RWPE1 (cell line): ENCODE measurements at regions not wholly inside any gene's neighbourhood (a gene's known extent, or its start where the extent isn't known, plus 50 kb on each side); places are given as distances from the start of the nearest gene placed in this dataset.

Source experiments
- CTCF ChIA-PET: fragments of 350-600 bp; sonication (Branson Sonifier 250); formaldehyde crosslinking; extraction: SDS; loops from one replicate; lab custom pipeline; 2021; lab: Yijun Ruan, JAX
- POLR2A ChIA-PET: fragments of 400-600 bp; formaldehyde crosslinking; extraction: SDS; loops from one replicate; lab custom pipeline; 2020; ENCODE audit warnings: antibody characterized with exemption; ENCODE audit not compliant: low non-redundant PET; lab: Yijun Ruan, JAX
- DNase-seq: peaks from one replicate; pipeline ENCODE4 v3.0.0; 2012; ENCODE audit warnings: low spot score
- H3K27ac ChIP-seq: fragments of 450-650 bp; 2 replicates; pipeline ENCODE4 v1.5.1; 2017
- TF ChIP-seq, protein P1 (sequence below): fragments of 450-650 bp; conservative IDR thresholded peaks from 2 replicates; pipeline ENCODE4 v1.5.1; 2017; ENCODE audit warnings: low read depth, mild to moderate bottlenecking

DNA sequence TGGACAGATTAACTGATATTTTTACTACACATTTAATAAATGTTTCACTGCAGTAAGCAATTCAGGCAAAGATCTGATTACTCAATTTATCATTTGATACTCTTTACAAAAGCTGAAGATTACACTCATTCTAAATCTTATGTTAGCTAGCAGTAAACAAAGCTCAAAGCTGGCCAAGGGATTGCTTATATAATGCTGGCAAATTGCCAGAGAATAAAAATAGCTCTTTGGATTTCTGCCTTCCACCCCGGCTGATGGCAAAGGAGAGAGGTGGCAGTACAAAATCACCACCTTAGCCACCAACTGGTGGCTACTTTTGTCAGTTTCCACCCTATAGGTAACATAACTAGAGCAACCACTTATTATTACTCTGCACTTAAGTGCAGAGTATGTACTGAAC is 320.5 kb downstream of the FSIP2 start:
- no peak overlapping the region for H3K27ac ChIP-seq
- POLR2A ChIA-PET: no interaction called here
- DNase-seq: no peak
- CTCF ChIA-PET: no interaction called here
- TF ChIP-seq, protein P1, sequence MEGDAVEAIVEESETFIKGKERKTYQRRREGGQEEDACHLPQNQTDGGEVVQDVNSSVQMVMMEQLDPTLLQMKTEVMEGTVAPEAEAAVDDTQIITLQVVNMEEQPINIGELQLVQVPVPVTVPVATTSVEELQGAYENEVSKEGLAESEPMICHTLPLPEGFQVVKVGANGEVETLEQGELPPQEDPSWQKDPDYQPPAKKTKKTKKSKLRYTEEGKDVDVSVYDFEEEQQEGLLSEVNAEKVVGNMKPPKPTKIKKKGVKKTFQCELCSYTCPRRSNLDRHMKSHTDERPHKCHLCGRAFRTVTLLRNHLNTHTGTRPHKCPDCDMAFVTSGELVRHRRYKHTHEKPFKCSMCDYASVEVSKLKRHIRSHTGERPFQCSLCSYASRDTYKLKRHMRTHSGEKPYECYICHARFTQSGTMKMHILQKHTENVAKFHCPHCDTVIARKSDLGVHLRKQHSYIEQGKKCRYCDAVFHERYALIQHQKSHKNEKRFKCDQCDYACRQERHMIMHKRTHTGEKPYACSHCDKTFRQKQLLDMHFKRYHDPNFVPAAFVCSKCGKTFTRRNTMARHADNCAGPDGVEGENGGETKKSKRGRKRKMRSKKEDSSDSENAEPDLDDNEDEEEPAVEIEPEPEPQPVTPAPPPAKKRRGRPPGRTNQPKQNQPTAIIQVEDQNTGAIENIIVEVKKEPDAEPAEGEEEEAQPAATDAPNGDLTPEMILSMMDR: no peak

DNA sequence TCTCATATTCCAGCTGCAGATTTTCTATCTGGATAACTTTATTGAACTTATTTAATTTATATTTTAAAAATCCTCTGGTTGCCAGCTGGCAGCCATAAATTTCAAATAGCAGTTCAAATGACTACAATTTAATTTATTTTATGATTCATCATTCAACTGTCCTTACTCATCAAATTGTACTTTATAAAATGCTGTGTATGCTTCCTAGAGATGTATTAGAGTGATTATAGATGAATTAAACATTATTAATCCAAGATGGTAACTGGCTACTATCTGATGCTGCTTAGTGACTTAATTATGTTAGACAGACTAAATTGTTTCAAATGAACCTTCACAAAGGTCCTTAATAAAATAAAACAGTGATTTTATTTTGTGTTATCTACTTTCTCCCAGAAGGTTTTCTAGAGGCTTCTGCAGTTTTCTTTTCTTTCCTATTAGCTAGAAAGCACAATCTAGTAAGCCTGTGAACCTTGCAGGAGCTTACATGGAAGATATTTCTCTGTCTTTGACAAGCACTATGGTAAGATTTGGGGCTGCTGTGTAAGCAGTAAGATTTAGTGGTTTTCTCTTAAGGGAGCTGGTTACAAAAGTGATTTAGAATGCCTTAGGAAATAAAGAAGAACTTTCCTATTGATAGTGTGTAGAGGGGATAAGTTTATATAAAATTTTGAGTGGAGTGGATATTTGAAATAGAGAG is 322.3 kb downstream of the FSIP2 start:
- H3K27ac ChIP-seq: no peak overlapping the region
- ChIA-PET CTCF (interaction anchor here (0.7 kb wide), 2 partner anchors 617 to 767 kb away, joined by 3 to 4 read pairs; no protein-coding TSS in a partner anchor), POLR2A (no interaction called here)
- TF ChIP-seq, protein P1: no peak
- DNase-seq: no peak

DNA sequence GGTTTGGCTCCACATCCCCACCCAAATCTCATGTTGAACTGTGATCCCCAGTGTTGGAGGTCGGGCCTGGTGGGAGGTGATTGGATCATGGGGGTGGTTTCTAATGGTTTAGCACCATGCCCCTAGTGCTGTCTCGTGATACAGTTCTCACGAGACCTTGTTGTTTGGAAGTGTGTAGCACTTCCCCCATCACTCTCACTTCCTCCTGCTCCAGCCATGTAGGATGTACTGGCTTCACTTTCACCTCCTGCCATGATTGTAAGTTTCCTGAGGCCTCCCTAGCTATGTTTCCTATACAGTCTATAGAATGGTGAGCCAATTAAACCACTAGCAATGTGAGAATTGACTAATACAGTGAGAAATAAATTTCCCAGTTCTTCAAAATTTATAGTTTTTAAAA is 325.9 kb downstream of the FSIP2 start:
- POLR2A ChIA-PET: no interaction called here
- H3K27ac ChIP-seq: no peak overlapping the region
- no peak for DNase-seq
- CTCF ChIA-PET: no interaction called here
- TF ChIP-seq, protein P1: no peak

DNA sequence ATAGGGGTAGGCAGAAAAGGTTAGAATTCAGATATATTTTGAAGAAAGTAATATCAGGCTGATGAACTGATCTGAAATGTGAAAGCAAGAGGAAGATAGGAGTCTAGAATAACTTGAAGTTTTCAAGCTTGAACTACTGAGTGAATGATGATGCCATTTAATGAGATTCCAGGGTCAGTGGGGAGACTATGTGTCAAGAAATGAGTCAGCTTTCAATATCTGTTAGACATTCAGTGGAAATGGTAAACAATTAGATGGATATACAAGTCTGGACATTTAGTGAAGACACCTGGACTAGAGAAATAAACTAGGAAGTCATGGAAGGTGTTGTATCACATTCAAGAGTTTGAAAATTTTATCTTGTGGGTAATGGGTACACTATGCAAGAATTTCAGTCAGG is 326.9 kb downstream of the FSIP2 start:
- H3K27ac ChIP-seq: no peak overlapping the region
- CTCF ChIA-PET: no interaction called here
- TF ChIP-seq, protein P1: no peak
- no peak for DNase-seq
- POLR2A ChIA-PET: no interaction called here

DNA sequence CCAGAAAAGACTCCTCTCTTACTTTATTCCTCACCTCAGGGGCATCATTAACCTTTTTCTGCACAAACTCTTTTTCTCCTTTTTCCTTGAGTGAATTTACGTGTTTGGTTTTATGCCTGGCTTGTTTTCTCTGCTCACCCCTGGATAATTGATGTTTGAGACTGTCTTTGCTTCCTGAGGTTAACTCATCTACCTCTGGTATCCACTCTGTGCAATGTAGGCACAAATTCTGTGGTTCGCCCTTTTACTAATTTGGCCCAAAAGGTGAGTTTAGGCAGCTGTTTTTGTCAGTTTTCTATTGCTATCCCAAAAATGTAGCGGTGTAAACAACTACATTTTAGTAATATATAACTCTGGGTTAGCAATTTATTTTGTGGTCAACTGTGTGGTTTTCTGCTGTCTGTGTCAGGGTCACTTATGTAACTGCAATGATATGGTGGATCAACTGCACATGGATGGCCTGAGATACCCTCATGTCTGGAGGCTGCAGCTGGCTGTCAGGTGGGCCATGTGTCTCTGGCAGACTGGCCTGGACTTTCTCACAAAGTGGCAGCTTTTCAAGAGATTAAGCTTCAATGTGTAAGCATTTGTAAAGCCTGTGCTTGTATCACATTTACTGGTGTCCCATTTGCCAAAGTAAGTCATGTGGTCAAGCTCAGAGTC is 329.7 kb downstream of the FSIP2 start:
- DNase-seq: no peak
- POLR2A ChIA-PET: no interaction called here
- H3K27ac ChIP-seq: no peak overlapping the region
- TF ChIP-seq, protein P1: no peak
- CTCF ChIA-PET: no interaction called here

DNA sequence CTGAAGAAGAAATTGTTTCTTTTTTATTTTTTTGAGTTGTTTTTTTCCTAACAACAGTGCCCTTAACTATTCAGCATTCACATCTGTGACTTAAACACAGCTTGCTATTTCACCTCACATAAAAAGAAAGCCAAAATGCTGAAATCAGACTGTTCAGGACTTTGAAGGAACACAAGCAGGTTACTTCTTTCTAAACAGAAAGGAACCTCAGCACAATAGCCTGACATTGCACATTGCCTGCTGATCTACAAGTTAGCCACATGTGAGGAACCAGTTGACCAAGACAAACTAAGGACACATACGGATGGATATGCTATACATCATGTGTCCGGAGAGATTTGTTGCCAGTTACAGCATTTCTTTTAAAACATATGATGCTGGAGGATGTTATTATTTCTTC is 331.1 kb downstream of the FSIP2 start:
- DNase-seq: no peak
- TF ChIP-seq, protein P1: no peak
- CTCF ChIA-PET: no interaction called here

More for the DNA sequence above, 331.1 kb downstream of the FSIP2 start:
- POLR2A ChIA-PET: no interaction called here
- no peak overlapping the region for H3K27ac ChIP-seq
